ACC112 (cell line): ENCODE measurements at regions not wholly inside any gene's neighbourhood (a gene's known extent, or its start where the extent isn't known, plus 50 kb on each side); places are given as distances from the start of the nearest gene placed in this dataset.
A peak's percentile ranks its signal among the peaks of the same experiment; 100 is the strongest.
"Not testable (repeated sequence)": the region's sequence is repeated elsewhere in the genome, so short reads cannot be mapped to it uniquely, and the experiment has no call there.

Experiments used
- H2AFZ ChIP-seq: fragments of 200-600 bp; sonication (generic); one replicate; pipeline ENCODE4 v1.6.0; 2017; ENCODE audit warnings: antibody characterized with exemption, low read length; ENCODE audit not compliant: unreplicated experiment
- H3K27ac ChIP-seq: fragments of 200-600 bp; sonication (generic); 2 replicates; pipeline ENCODE4 v1.5.1; 2014; ENCODE audit warnings: low read depth, mild to moderate bottlenecking, antibody characterized with exemption, low read length, moderate library complexity
- H3K27me3 ChIP-seq: fragments of 200-600 bp; sonication (generic); 2 replicates; pipeline ENCODE4 v1.6.1; 2014; ENCODE audit warnings: mild to moderate bottlenecking, antibody characterized with exemption, low read length, moderate library complexity, mixed read lengths; ENCODE audit not compliant: insufficient read depth
- H3K36me3 ChIP-seq: fragments of 200-600 bp; sonication (generic); 2 replicates; pipeline ENCODE4 v1.6.1; 2016; ENCODE audit warnings: mild to moderate bottlenecking, antibody characterized with exemption, low read length, moderate library complexity, mixed read lengths; ENCODE audit not compliant: insufficient read depth
- H3K4me1 ChIP-seq: fragments of 200-600 bp; sonication (generic); one replicate; pipeline ENCODE4 v1.6.1; 2016; ENCODE audit warnings: low read length, mixed read lengths; ENCODE audit not compliant: insufficient read depth, unreplicated experiment, control insufficient read depth
- H3K4me3 ChIP-seq: fragments of 200-600 bp; sonication (generic); 2 replicates; pipeline ENCODE4 v1.5.1; 2014; ENCODE audit warnings: mild to moderate bottlenecking, low read depth, low read length
- H3K79me2 ChIP-seq: fragments of 200-600 bp; sonication (generic); one replicate; pipeline ENCODE4 v1.6.0; 2016; ENCODE audit warnings: low read length; ENCODE audit not compliant: control insufficient read depth, unreplicated experiment, insufficient read depth

DNA sequence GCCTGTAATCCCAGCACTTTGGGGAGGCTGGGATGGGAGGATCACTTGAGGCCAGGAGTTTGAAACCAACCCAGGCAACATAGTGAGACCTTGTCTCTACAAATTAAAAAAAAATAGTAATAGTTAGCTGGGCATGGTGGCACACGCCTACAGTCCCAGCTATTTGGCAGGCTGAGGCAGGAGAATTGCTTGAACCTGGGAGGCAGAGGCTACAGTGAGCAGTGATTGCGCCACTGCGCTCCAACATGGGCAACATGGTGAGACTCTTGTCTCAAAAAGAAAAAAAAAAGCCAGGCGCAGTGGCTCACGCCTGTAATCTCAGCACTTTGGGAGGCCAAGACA is 56.9 kb upstream of the MRTFB start:
- 0 out of 2 replicates have a peak, but pooled peaks cover 4% of the 10 kb centered on the region for H3K27me3 ChIP-seq
- peak overlapping the region; percentile 49 for H3K4me3 ChIP-seq
- peaks cover 27% of the 10 kb centered on the region for H3K4me1 ChIP-seq
- peak overlapping the region; percentile 94 for H3K27ac ChIP-seq
- no peaks in the 10 kb centered on the region for H3K79me2 ChIP-seq
- peak overlapping the region; percentile 19 for H2AFZ ChIP-seq
- H3K36me3 ChIP-seq, result no peaks in the 10 kb centered on the region

DNA sequence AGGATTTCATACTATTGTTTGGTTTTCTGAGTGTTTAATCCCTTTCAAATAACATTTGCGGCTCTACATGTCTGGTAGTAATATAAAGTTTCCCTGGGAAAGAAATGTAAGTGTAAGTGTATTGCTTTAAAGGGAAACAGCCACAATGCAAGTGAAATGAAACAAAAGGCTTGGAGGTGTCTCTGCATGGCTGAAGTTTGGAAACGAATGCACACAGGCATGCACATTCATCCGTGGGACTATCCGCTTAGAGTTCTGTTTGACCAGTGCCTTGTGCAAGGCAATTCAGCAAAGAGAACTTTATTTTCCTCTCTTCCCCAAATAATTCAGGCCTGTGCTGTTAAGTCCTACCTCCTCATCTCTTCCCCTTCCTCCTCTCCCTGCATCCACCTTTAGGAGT is 56.1 kb upstream of the MRTFB start:
- Histone ChIP-seq H3K36me3 (no peaks in the 10 kb centered on the region), H3K4me1 (peaks cover 27% of the 10 kb centered on the region), H3K79me2 (no peaks in the 10 kb centered on the region), H3K27ac (peak overlapping the region; percentile 2; the same call in 1 of the 2 replicates), H2AFZ (no peak overlapping the region), H3K4me3 (no peak overlapping the region), H3K27me3 (0 out of 2 replicates have a peak, but pooled peaks cover 2% of the 10 kb centered on the region)

DNA sequence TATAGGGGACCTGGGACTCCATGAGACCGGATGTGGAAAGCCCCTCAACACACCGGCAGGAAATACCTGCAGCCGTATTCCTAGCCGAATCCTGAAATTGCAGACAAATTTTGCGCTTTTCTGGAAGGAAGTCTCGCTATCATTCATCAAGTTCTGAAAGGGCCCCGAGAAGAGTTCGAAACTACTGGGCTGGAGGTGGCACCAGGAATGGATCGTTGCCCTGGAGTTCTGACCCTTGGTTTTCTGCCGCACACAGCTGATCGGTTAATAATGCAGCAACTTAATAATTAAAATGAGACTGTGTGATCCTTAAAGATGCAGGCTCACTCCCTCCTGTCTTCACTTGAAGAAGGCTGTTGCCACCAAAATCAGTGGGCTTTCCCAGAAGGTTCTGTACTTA is 55.7 kb upstream of the MRTFB start:
- Histone ChIP-seq H3K4me3 (no peak overlapping the region), H3K36me3 (no peaks in the 10 kb centered on the region), H2AFZ (no peak overlapping the region), H3K27ac (peak overlapping the region; percentile 2; the same call in 1 of the 2 replicates), H3K27me3 (no peaks in the 10 kb centered on the region), H3K79me2 (no peaks in the 10 kb centered on the region), H3K4me1 (peaks cover 27% of the 10 kb centered on the region)

DNA sequence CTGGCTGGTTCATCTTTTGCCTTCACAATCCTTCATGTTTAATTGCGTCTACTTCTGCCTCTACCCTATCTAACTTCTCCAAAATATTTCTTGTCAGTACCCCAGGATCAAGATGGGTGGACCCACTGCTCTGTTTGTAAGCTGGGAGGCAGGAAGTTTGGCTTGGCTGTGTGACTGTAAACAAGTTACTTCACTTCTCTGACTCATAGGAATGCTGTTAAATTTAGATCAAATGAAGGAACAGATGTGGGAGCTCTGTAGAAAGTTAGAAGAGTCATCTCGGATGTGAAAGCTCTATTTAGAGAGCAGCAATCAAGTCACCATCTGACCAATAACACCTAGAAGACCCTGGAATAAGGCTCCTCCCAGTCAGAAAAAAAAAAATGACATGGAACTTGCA is 55.2 kb upstream of the MRTFB start:
- H2AFZ ChIP-seq, result no peak overlapping the region
- H3K4me1 ChIP-seq, result peaks cover 27% of the 10 kb centered on the region
- H3K27ac ChIP-seq, result no peak overlapping the region

DNA sequence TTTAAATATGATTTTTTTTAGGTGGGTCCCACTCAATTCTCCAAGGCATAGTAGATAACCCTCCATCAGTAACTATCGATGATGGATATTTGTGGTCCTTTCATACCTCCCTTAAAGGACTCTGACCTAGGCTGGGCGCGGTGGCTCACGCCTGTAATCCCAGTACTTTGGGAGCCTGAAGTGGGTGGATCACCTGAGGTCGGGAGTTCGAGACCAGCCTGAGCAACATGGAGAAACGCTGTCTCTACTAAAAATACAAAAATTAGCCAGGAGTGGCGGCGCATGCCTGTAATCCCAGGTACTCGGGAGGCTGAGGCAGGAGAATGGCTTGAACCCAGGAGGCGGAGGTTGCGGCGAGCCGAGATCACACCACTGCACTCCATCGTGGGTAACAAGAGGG is 54.8 kb upstream of the MRTFB start:
- not testable (repeated sequence) for H3K27ac ChIP-seq, H3K79me2 ChIP-seq, H2AFZ ChIP-seq, H3K27me3 ChIP-seq, H3K36me3 ChIP-seq, H3K4me3 ChIP-seq
- H3K4me1 ChIP-seq, result peaks cover 27% of the 10 kb centered on the region

More for the DNA sequence above, 55.2 kb upstream of the MRTFB start:
- no peaks in the 10 kb centered on the region for H3K79me2 ChIP-seq
- H3K4me3 ChIP-seq, result no peak overlapping the region
- no peaks in the 10 kb centered on the region for H3K27me3 ChIP-seq
- no peaks in the 10 kb centered on the region for H3K36me3 ChIP-seq

DNA sequence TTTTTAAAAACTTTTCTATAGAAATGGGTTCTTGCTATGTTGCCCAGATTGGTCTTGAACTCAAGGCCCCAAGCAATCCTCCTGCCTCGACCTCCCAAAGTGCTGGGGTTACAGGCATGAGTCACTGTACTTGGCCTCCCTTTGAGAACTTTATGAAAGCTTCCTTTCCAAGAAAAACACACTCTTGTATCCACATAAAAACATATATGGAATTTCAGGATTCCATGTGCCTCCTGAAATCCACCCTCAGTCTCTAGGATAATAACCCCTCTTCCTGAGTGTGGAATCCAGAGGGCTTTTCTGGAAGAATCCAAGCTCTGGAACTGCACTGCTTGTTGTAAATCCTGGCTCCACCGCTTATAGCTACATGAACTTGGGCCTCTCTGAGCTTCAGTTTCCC is 53.2 kb upstream of the MRTFB start:
- Histone ChIP-seq H3K27ac (no peak overlapping the region), H3K4me3 (no peak overlapping the region), H3K27me3 (no peaks in the 10 kb centered on the region), H3K4me1 (peaks cover 23% of the 10 kb centered on the region), H3K79me2 (no peaks in the 10 kb centered on the region), H2AFZ (no peak overlapping the region), H3K36me3 (no peaks in the 10 kb centered on the region)

DNA sequence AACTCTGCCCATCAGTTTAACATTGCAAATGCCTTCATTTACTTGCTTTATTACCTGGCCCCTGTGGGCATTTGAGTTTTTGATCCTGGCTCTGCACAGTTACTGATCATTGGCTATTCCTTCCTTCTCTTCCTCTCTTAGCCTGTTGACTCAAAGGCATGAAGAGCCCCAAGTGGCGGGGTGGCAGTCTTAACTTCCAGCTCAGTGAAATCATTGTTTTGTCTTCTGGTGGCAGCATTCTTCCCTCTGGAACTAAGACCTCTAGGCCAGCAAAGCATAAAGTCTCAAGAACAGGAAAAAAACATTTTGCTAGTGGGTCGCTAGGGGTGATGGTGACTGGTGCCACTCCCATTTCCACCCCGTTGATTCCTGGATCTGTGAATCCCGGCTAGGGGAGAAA is 52.3 kb upstream of the MRTFB start:
- no peak overlapping the region for H3K4me3 ChIP-seq
- H3K36me3 ChIP-seq, result no peaks in the 10 kb centered on the region
- peaks cover 13% of the 10 kb centered on the region for H3K4me1 ChIP-seq
- H3K79me2 ChIP-seq, result no peaks in the 10 kb centered on the region
- no peaks in the 10 kb centered on the region for H3K27me3 ChIP-seq
- H3K27ac ChIP-seq, result no peak overlapping the region
- H2AFZ ChIP-seq, result no peak overlapping the region

DNA sequence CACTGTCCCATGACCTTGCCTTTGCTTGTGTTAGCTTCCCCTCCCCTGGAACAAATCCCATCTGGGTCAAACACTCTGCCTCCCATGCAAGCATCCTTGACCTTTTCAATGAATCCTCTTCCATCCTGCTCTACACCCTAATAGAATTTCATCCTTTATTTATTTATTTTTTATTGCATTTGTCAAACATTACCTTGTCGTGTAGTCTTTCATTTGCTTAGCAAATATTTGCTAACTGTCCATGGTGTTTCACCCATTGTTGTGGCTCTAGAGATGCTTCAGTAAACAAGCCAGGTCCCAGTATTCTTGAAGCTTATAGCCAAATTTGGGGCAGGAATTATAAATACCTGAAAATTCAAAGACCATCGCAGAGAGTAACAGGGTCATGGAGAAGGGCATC is 51.0 kb upstream of the MRTFB start:
- H3K4me1 ChIP-seq, result peaks cover 15% of the 10 kb centered on the region
- H3K36me3 ChIP-seq, result no peaks in the 10 kb centered on the region
- H3K79me2 ChIP-seq, result no peaks in the 10 kb centered on the region
- H3K27me3 ChIP-seq, result no peaks in the 10 kb centered on the region
- no peak overlapping the region for H3K27ac ChIP-seq
- H2AFZ ChIP-seq, result no peak overlapping the region
- H3K4me3 ChIP-seq, result no peak overlapping the region
